ENCODE measurements at regions not wholly inside any gene's neighbourhood (a gene's known extent, or its start where the extent isn't known, plus 50 kb on each side); places are given as distances from the start of the nearest gene placed in this dataset.

DNA sequence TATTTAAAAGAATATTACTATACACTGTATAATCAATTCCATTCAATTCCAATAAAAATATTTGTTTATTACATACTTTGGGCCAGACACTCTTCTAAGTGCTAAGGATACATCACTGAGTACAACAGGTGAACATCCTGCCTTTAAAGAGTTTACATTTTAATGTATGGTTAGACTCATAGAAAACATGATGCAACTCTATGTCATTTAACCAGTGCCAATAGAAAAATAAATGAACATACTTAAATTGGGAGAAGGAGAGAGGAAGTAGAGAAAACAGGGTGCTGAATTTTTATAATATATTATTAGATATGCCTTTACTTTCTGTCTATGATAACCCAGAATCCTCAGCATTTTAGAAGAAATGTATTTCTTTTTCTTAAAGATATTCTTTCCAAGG lies 119.2 kb downstream of the TSEN15 start:
- FAIRE-seq, result no peak
- ChIA-PET CTCF (ENCODE audit: low intra/inter-chr PET ratio, low total read pairs) (no interaction called here), POLR2A (no interaction called here)
- Histone ChIP-seq H3K27ac (ENCODE audit: extremely low read length, insufficient read depth, low read length) (no peak overlapping the region), H3K4me2 (ENCODE audit: low read depth, low read length) (no peak overlapping the region), H2AFZ (ENCODE audit: low read length) (no peak overlapping the region), H3K9me3 (ENCODE audit: low read length) (no peaks in the 10 kb centered on the region), H3K4me3 (replicated peaks in 1 of 3; ENCODE audit: insufficient read depth in 1 of 3, low read depth in 2 of 3, low read length in 3 of 3) (no peak overlapping the region), H3K36me3 (replicated peaks in 1 of 2; ENCODE audit: control insufficient read depth in 1 of 2, insufficient read depth in 2 of 2, low read length in 2 of 2) (no peaks in the 10 kb centered on the region), H3K27me3 (ENCODE audit: control insufficient read depth in 1 of 2, insufficient read depth in 2 of 2, low read length in 2 of 2) (no peaks in the 10 kb centered on the region; a peak in 2 of 5 replicates), H3K79me2 (ENCODE audit: insufficient read depth, low read length) (no peaks in the 10 kb centered on the region), H4K20me1 (ENCODE audit: insufficient read depth, low read length) (no peaks in the 10 kb centered on the region), H3K4me1 (ENCODE audit: insufficient read depth, low read length) (no peaks in the 10 kb centered on the region), H3K9ac (ENCODE audit: insufficient read depth, low read depth, low read length) (no peak overlapping the region)
- no TSS peak for BruUV-seq (replicated peaks)
- intact Hi-C loops (cut with micrococcal nuclease; ENCODE audit: unreplicated experiment) (no loop called here), in situ Hi-C loops (cut with HindIII; ENCODE audit: extremely low pct_ligation_motif_present, low pct_unique_long_range_greater_than_20kb) (no loop called here)
- no peak for ATAC-seq
- no peak for DNase-seq (ENCODE audit: low spot score)
- TF ChIP-seq ZNF274 (CRISPR knock-in tag; IDR thresholded peaks at IDR 0.05) (no peak), KMT2A (CRISPR knock-in tag; IDR thresholded peaks at IDR 0.05) (no peak), SALL2 (CRISPR knock-in tag; IDR thresholded peaks at IDR 0.05) (no peak), RNF2 (conservative IDR thresholded peaks at IDR 0.05; ENCODE audit: low read depth) (no peak), IKZF4 (CRISPR knock-in tag; IDR thresholded peaks at IDR 0.05; ENCODE audit: borderline replicate concordance, low read depth, not compliant biosample characterization) (no peak)
- TF ChIP-seq, protein P1, sequence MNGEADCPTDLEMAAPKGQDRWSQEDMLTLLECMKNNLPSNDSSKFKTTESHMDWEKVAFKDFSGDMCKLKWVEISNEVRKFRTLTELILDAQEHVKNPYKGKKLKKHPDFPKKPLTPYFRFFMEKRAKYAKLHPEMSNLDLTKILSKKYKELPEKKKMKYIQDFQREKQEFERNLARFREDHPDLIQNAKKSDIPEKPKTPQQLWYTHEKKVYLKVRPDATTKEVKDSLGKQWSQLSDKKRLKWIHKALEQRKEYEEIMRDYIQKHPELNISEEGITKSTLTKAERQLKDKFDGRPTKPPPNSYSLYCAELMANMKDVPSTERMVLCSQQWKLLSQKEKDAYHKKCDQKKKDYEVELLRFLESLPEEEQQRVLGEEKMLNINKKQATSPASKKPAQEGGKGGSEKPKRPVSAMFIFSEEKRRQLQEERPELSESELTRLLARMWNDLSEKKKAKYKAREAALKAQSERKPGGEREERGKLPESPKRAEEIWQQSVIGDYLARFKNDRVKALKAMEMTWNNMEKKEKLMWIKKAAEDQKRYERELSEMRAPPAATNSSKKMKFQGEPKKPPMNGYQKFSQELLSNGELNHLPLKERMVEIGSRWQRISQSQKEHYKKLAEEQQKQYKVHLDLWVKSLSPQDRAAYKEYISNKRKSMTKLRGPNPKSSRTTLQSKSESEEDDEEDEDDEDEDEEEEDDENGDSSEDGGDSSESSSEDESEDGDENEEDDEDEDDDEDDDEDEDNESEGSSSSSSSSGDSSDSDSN (CRISPR knock-in tag; IDR thresholded peaks at IDR 0.05), result no peak
- TF ChIP-seq, protein P2, sequence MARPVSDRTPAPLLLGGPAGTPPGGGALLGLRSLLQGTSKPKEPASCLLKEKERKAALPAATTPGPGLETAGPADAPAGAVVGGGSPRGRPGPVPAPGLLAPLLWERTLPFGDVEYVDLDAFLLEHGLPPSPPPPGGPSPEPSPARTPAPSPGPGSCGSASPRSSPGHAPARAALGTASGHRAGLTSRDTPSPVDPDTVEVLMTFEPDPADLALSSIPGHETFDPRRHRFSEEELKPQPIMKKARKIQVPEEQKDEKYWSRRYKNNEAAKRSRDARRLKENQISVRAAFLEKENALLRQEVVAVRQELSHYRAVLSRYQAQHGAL (CRISPR knock-in tag; IDR thresholded peaks at IDR 0.05; ENCODE audit: not compliant biosample characterization), result no peak
